Neural cell (in vitro differentiated cells): ENCODE measurements at regions not wholly inside any gene's neighbourhood (a gene's known extent, or its start where the extent isn't known, plus 50 kb on each side); places are given as distances from the start of the nearest gene placed in this dataset.

ENCODE experiments used
- H2AFZ ChIP-seq: fragments of 200-600, 300-800 bp; sonication (generic), shearing (Covaris generic); 2 replicates; pipeline ENCODE4 v1.6.0; 2014; ENCODE audit warnings: low read depth, mild to moderate bottlenecking, antibody characterized with exemption, low read length, moderate library complexity
- H3F3A ChIP-seq: fragments of 200-600 bp; shearing (Covaris generic); 2 replicates; pipeline ENCODE4 v1.6.1; 2016; ENCODE audit warnings: mild to moderate bottlenecking, moderate library complexity, mixed read lengths, antibody characterized with exemption, low read length; ENCODE audit not compliant: insufficient read depth, poor library complexity, severe bottlenecking
- H3K27ac ChIP-seq: fragments of 200-600, 300-800 bp; sonication (generic), shearing (Covaris generic); 2 replicates; pipeline ENCODE4 v1.5.1; 2014; ENCODE audit warnings: mild to moderate bottlenecking, low read length, moderate library complexity
- H3K27me3 ChIP-seq: fragments of 300-800, 200-600 bp; sonication (generic), shearing (Covaris generic); 2 replicates; pipeline ENCODE4 v1.6.0; 2014; ENCODE audit warnings: mild to moderate bottlenecking, low read depth, low read length, moderate library complexity; ENCODE audit not compliant: insufficient read depth
- H3K36me3 ChIP-seq: fragments of 300-800, 200-600 bp; sonication (generic), shearing (Covaris generic); 2 replicates; pipeline ENCODE4 v1.5.1; 2014; ENCODE audit warnings: mild to moderate bottlenecking, antibody characterized with exemption, low read length, moderate library complexity; ENCODE audit not compliant: insufficient read depth
- H3K4me2 ChIP-seq: fragments of 300-800, 200-600 bp; sonication (generic), shearing (Covaris generic); 2 replicates; pipeline ENCODE4 v1.6.0; 2014; ENCODE audit warnings: mild to moderate bottlenecking, low read length
- H3K4me3 ChIP-seq: fragments of 300-800, 200-600 bp; sonication (generic), shearing (Covaris generic); 2 replicates; pipeline ENCODE4 v1.5.1; 2014; ENCODE audit warnings: mild to moderate bottlenecking, low read length, moderate library complexity
- H3K79me2 ChIP-seq: fragments of 200-600 bp; shearing (Covaris generic); replicated peaks from 2 replicates; pipeline ENCODE4 v1.6.0; 2014; ENCODE audit warnings: mild to moderate bottlenecking, low read length, moderate library complexity; ENCODE audit not compliant: insufficient read depth
- H3K9ac ChIP-seq: fragments of 300-800, 200-600 bp; sonication (generic), shearing (Covaris generic); 2 replicates; pipeline ENCODE4 v1.6.1; 2016; ENCODE audit warnings: mild to moderate bottlenecking, low read length, mixed read lengths
- H3K9me2 ChIP-seq: fragments of 200-600 bp; shearing (Covaris generic); 2 replicates; pipeline ENCODE4 v1.6.1; 2016; ENCODE audit warnings: mild to moderate bottlenecking, low read length, mixed read lengths; ENCODE audit not compliant: insufficient read depth
- H3K9me3 ChIP-seq: fragments of 200-600, 300-800 bp; sonication (generic), shearing (Covaris generic); 2 replicates; pipeline ENCODE4 v1.6.1; 2016; ENCODE audit warnings: mild to moderate bottlenecking, mixed run types, low read length, moderate library complexity, mixed read lengths
- H4K20me1 ChIP-seq: fragments of 200-600 bp; shearing (Covaris generic); 2 replicates; pipeline ENCODE4 v1.6.1; 2016; ENCODE audit warnings: mild to moderate bottlenecking, mixed run types; ENCODE audit not compliant: insufficient read depth
- CTCF ChIP-seq: fragments of 450-650 bp; IDR thresholded peaks from 2 replicates; pipeline ENCODE4 v1.5.1; 2014; ENCODE audit warnings: antibody characterized with exemption, mild to moderate bottlenecking, moderate library complexity; ENCODE audit not compliant: poor library complexity, severe bottlenecking
- EP300 ChIP-seq: fragments of 450-650 bp; conservative IDR thresholded peaks from 2 replicates; pipeline ENCODE4 v1.6.1; 2014; ENCODE audit warnings: antibody characterized with exemption, mild to moderate bottlenecking, moderate library complexity; ENCODE audit not compliant: poor library complexity, severe bottlenecking
- EZH2 ChIP-seq: fragments of 200-600, 300-800 bp; shearing (Covaris generic), sonication (generic); IDR thresholded peaks from 2 replicates; pipeline ENCODE4 v1.6.1; 2014; ENCODE audit warnings: antibody characterized with exemption, low read length, borderline replicate concordance, mild to moderate bottlenecking; ENCODE audit not compliant: insufficient read depth, poor library complexity, severe bottlenecking
- MXI1 ChIP-seq: fragments of 450-650 bp; conservative IDR thresholded peaks from 2 replicates; pipeline ENCODE4 v1.6.1; 2014; ENCODE audit warnings: antibody characterized with exemption, mild to moderate bottlenecking; ENCODE audit not compliant: poor library complexity, severe bottlenecking
- POLR2AphosphoS5 ChIP-seq: IDR thresholded peaks from 2 replicates; pipeline ENCODE4 v1.6.1; 2012
- RAD21 ChIP-seq: fragments of 450-650 bp; conservative IDR thresholded peaks from 2 replicates; pipeline ENCODE4 v1.6.1; 2014; ENCODE audit warnings: antibody characterized with exemption, mild to moderate bottlenecking, moderate library complexity
- SMC3 ChIP-seq: fragments of 450-650 bp; conservative IDR thresholded peaks from 2 replicates; pipeline ENCODE4 v1.6.1; 2014; ENCODE audit warnings: antibody characterized with exemption, mild to moderate bottlenecking, moderate library complexity; ENCODE audit not compliant: poor library complexity
- TAF1 ChIP-seq: IDR thresholded peaks from 2 replicates; pipeline ENCODE4 v1.6.1; 2012; ENCODE audit warnings: low read depth
- TF ChIP-seq, protein P1 (sequence below): IDR thresholded peaks from 2 replicates; pipeline ENCODE4 v1.6.1; 2012; ENCODE audit warnings: borderline replicate concordance

DNA sequence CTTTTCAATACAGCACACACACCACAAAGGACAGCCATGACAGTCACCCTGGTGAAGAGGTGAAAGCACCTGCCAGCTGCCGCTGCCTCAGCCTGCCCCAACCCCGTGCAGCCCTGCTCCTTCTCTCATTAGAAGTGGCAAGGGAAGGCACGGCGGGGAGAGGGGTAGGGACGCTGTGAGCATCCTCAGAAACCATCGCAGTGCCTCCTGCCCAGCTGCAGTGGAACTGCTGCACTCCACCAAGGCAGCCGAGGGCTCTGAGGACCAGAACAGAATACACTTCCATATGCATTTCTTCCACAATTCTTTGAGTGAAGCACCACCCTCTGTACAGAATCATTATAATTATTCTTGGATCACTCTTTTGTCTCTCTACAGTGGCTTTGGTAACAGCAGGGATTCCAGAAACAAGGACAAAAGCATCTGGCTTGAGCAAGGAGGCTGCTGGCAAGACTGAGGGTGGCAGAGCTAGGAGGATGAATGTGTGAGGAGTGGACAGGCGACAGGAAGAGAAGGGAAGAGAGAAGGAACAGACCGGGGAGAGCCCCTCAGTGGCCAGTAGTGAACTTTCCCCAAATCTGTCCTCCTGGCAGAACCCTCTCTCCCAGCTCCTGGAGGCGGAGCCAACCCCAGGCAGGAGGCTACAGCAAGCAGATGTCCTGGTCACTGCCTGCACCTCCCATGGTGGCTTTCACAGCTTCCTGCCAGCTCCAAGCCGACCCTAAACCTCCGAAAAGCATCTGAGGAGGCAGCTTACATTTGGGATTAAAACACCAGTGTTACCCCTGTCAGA lies 73.2 kb downstream of the MTNR1A start:
- Histone ChIP-seq H3K36me3 (no peaks in the 10 kb centered on the region), H3K27ac (no peak overlapping the region), H2AFZ (no peak overlapping the region), H3K27me3 (no peaks in the 10 kb centered on the region), H4K20me1 (no peaks in the 10 kb centered on the region), H3K9ac (no peak overlapping the region), H3K4me3 (no peak overlapping the region), H3K9me2 (no peaks in the 10 kb centered on the region), H3K9me3 (no peaks in the 10 kb centered on the region), H3F3A (no peaks in the 10 kb centered on the region), H3K79me2 (no peaks in the 10 kb centered on the region), H3K4me2 (no peak overlapping the region)
- TF ChIP-seq, protein P1, sequence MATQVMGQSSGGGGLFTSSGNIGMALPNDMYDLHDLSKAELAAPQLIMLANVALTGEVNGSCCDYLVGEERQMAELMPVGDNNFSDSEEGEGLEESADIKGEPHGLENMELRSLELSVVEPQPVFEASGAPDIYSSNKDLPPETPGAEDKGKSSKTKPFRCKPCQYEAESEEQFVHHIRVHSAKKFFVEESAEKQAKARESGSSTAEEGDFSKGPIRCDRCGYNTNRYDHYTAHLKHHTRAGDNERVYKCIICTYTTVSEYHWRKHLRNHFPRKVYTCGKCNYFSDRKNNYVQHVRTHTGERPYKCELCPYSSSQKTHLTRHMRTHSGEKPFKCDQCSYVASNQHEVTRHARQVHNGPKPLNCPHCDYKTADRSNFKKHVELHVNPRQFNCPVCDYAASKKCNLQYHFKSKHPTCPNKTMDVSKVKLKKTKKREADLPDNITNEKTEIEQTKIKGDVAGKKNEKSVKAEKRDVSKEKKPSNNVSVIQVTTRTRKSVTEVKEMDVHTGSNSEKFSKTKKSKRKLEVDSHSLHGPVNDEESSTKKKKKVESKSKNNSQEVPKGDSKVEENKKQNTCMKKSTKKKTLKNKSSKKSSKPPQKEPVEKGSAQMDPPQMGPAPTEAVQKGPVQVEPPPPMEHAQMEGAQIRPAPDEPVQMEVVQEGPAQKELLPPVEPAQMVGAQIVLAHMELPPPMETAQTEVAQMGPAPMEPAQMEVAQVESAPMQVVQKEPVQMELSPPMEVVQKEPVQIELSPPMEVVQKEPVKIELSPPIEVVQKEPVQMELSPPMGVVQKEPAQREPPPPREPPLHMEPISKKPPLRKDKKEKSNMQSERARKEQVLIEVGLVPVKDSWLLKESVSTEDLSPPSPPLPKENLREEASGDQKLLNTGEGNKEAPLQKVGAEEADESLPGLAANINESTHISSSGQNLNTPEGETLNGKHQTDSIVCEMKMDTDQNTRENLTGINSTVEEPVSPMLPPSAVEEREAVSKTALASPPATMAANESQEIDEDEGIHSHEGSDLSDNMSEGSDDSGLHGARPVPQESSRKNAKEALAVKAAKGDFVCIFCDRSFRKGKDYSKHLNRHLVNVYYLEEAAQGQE, result no peak
- TF ChIP-seq CTCF (no peak), EZH2 (no peak), MXI1 (no peak), RAD21 (no peak), POLR2AphosphoS5 (no peak), TAF1 (no peak), EP300 (no peak), SMC3 (no peak)

DNA sequence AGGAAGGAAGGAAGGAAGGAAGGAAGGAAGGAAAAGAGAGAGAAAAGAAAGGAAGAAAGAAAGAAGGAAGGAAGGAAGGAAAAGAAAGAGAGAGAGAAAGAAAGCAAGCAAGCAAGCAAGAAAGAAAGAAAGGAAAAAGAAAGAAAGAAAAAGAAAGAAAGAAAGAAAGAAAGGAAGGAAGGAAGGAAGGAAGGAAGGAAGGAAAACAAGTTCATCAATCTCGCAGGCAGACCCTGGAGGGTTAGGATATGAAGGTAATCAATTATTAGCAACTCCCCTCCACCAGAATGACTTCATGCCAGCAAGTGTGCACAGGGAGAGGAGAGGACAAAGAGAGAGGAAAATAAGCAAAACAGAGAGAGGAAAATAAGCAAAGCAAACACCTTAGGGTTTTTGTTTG lies 80.2 kb downstream of the MTNR1A start:
- Histone ChIP-seq H3K9ac (no peak overlapping the region), H3K27me3 (no peaks in the 10 kb centered on the region), H3K9me2 (no peaks in the 10 kb centered on the region), H4K20me1 (no peaks in the 10 kb centered on the region), H3F3A (no peaks in the 10 kb centered on the region), H2AFZ (no peak overlapping the region), H3K36me3 (no peaks in the 10 kb centered on the region), H3K9me3 (no peaks in the 10 kb centered on the region), H3K4me2 (no peak overlapping the region), H3K79me2 (no peaks in the 10 kb centered on the region), H3K4me3 (no peak overlapping the region), H3K27ac (no peak overlapping the region)
- TF ChIP-seq POLR2AphosphoS5, result no peak
- TF ChIP-seq EP300, result no peak
- TF ChIP-seq SMC3, result no peak
- no peak for TF ChIP-seq TAF1
- no peak for TF ChIP-seq EZH2
- TF ChIP-seq CTCF, result no peak
- TF ChIP-seq, protein P1, result no peak
- no peak for TF ChIP-seq RAD21
- TF ChIP-seq MXI1, result no peak
